ENCODE measurements at regions not wholly inside any gene's neighbourhood (a gene's known extent, or its start where the extent isn't known, plus 50 kb on each side); places are given as distances from the start of the nearest gene placed in this dataset.
"Not testable (repeated sequence)": the region's sequence is repeated elsewhere in the genome, so short reads cannot be mapped to it uniquely, and the experiment has no call there.

DNA sequence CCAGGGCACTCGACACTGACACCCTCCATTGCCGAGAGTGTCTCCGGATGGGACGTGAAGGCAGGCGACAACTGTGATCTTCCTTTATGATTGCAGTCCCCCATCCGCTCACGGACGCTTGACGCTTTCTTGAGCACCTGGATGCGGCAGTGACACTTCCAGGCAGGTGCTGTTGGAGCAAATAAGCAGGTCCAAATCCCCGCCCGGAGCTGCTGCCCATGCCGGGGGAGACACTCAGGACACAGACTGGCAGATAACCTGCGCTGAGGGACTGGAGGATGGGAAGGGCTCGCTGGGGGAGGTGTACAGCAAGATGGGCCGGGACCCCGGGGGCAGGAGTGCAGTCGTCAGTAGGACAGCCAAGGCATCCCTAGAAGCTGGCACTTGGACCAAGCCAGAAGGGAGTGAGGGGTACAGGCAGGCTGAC lies 1403.5 kb downstream of the BRD1 start:
- DNase-seq (no peak), ATAC-seq (replicated peaks in 1 of 2) (no peak)
- Mint-ChIP-seq H3K4me1 (ENCODE audit: low read depth) (no peaks in the 10 kb centered on the region), H3K9me3 (no peaks in the 10 kb centered on the region), H3K36me3 (ENCODE audit: insufficient read depth in 2 of 2) (no peaks in the 10 kb centered on the region), H3K4me3 (no peak overlapping the region), H3K27ac (no peak overlapping the region), H3K27me3 (ENCODE audit: low read depth) (peaks cover 13% of the 10 kb centered on the region)

DNA sequence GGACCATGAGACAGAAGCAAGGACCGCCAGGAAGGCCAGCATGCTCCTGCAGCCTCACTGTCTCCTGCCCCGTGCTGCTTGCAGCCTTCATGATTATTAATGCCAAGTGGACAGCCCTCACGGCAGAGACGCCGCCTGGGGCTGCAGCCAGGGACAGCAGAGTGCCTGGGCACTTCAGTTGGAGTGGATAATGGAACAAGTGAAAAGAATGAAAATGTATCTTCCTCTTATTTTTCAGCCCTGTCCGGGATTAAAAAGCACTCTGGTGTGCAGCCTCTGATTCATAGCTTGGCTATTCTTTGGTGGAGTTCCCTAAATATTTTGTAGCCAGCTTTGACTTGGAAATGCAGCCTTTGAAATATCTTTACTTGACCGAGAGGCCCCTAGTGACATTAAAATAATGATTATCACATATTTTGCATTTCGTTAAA lies 1404.2 kb downstream of the BRD1 start:
- no peak for ATAC-seq (replicated peaks in 1 of 2)
- Mint-ChIP-seq H3K27ac (no peak overlapping the region), H3K4me3 (no peak overlapping the region), H3K36me3 (ENCODE audit: insufficient read depth in 2 of 2) (no peaks in the 10 kb centered on the region), H3K4me1 (ENCODE audit: low read depth) (no peaks in the 10 kb centered on the region), H3K9me3 (no peaks in the 10 kb centered on the region), H3K27me3 (ENCODE audit: low read depth) (peaks cover 13% of the 10 kb centered on the region)
- no peak for DNase-seq

DNA sequence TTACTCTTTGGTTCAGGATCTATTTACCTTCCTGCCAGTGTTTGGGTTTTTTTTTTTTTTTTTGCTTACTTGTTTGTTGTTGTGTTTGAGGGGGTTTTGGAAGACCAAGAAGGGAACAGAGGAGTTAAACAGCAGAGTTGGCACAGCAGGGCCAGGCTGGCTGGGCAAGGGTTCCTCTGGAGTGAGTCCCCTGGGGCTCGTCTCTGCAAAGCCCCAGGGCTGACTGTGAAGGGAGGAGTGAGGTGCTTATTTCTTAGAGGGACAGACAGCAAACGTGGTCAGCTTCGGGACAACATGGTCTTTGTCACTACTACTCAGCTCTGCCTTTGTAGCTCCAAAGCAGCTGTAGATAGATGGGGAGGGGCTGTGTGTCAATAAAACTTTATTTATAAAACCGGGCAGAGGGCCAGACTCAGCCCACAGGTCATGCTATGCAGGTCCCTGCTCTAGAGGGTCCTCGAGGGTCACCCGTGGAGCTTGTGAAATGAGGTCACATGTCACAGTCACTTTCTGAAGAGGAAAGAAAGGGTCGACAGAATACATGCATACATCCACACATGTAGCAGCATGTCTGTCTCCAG lies 1404.7 kb downstream of the BRD1 start:
- no peak for ATAC-seq (replicated peaks in 1 of 2)
- no peak overlapping the region for H3K4me3 Mint-ChIP-seq
- peaks cover 13% of the 10 kb centered on the region for H3K27me3 Mint-ChIP-seq (ENCODE audit: low read depth)
- no peaks in the 10 kb centered on the region for H3K36me3 Mint-ChIP-seq (ENCODE audit: insufficient read depth in 2 of 2)
- DNase-seq, result no peak
- H3K9me3 Mint-ChIP-seq, result no peaks in the 10 kb centered on the region
- H3K4me1 Mint-ChIP-seq (ENCODE audit: low read depth), result no peaks in the 10 kb centered on the region
- H3K27ac Mint-ChIP-seq, result no peak overlapping the region

DNA sequence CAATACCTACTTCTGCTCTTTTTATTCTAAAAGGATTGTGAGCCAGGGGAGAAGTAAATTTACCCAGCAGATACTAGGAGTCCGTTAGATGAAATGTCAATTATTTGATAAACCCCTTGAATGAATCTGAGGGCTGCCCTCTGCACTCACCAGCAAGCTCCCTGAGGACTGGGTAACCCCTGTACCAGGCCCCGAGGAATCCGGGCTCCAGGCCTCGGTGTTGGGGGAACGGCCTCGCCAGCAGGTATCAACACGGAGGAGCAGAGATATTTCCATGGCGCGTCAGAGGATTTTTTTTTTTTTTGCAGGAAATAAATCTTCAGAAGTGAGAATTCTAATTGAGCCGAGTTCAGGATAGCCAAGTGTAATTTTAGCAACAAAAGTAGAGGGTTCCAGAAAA lies 1408.8 kb downstream of the BRD1 start:
- Mint-ChIP-seq H3K9me3 (no peaks in the 10 kb centered on the region), H3K27ac (no peak overlapping the region)
- ATAC-seq (replicated peaks in 1 of 2), result no peak

DNA sequence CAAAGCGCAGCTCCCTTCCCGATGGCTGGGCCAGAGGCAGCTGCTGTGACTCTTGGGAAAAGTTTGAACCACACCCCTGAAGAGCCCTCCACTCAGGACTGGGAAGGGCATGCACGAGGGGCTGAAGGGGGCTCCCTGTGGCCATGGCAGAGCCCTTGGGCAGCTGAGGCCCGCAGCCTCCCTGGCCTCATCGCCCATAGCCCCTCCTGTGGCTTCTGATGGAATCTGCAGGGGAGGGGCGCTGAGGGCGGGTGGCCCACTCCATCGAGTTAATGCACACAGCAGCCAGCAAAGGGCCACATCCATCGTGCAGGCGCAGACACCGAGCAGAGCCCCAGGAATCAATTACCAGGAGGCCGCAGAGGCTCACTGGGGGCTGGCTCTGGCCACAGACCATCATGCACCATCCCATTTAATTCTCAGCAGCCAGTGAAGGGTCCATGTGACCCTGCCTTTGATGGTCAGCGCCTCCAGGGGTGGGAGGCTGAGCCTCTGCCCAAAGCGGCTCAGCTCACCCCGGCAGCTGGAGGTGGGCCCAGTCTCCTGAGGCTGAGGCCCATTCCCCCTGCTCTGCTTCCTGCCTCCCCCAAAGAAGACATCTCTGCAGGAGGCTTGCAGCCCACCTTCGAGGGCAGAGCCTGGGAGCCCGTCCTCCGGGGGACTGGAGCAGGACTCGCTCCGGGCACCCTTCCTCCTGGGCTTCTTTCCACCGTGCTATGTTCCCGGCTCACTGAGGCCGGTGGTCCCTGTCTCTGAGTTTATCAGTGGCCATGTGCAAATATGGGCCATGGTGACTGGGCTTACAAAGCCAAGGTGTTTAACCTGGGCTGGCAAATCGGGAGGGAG lies 1410.2 kb downstream of the BRD1 start:
- no peaks in the 10 kb centered on the region for H3K9me3 Mint-ChIP-seq
- H3K4me1 Mint-ChIP-seq (ENCODE audit: low read depth), result no peaks in the 10 kb centered on the region
- no peak overlapping the region for H3K27ac Mint-ChIP-seq
- H3K27me3 Mint-ChIP-seq (ENCODE audit: low read depth), result peaks cover 22% of the 10 kb centered on the region
- H3K36me3 Mint-ChIP-seq (ENCODE audit: insufficient read depth in 2 of 2), result no peaks in the 10 kb centered on the region
- H3K4me3 Mint-ChIP-seq, result no peak overlapping the region
- DNase-seq (no peak), ATAC-seq (replicated peaks in 1 of 2) (no peak)

More for the DNA sequence above, 1408.8 kb downstream of the BRD1 start:
- peaks cover 18% of the 10 kb centered on the region for H3K27me3 Mint-ChIP-seq (ENCODE audit: low read depth)
- H3K4me3 Mint-ChIP-seq, result no peak overlapping the region
- no peaks in the 10 kb centered on the region for H3K4me1 Mint-ChIP-seq (ENCODE audit: low read depth)
- H3K36me3 Mint-ChIP-seq (ENCODE audit: insufficient read depth in 2 of 2), result no peaks in the 10 kb centered on the region
- DNase-seq, result no peak

DNA sequence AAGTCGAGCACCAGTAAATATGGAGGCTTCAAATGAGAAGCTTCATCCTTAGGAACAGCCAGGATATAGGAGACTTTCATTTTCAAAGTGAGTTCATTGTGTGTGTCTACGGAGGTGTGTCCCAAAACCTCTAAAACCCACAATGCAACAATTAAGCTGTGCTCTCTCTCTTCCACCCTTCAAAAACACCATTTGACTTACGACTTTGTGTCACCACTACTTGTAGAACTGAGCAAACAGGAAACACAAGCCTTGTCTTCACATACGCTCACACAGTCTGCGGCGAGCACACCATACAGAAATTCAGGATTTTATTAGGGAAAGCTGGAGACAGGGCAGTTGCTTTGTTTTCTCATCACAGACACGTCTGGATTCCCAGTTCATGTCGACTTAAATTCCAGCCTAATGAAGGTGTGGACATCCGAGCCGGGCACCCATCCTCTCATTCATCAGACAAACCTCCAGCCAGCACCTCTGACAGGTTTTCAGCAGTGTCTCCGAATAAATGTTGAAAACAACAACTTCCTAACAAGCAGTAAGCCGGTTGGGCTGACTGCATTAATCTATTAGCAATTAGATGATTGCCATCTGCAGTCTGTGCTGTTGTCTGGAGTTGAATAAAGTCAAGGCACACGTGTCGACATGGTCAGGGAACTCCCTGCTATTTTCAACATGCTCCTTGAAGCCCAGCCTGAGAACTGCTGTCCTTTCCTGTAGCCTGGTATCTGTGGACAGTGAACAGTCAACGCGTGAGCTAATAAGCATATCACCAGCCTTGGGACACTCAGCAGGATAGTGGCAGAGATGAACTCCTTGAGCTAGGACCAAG lies 1411.1 kb downstream of the BRD1 start:
- Mint-ChIP-seq H3K4me3 (no peak overlapping the region), H3K27me3 (ENCODE audit: low read depth) (peaks cover 23% of the 10 kb centered on the region), H3K9me3 (no peaks in the 10 kb centered on the region), H3K4me1 (ENCODE audit: low read depth) (no peaks in the 10 kb centered on the region), H3K36me3 (ENCODE audit: insufficient read depth in 2 of 2) (no peaks in the 10 kb centered on the region), H3K27ac (no peak overlapping the region)
- ATAC-seq (replicated peaks in 1 of 2) (no peak), DNase-seq (no peak)

DNA sequence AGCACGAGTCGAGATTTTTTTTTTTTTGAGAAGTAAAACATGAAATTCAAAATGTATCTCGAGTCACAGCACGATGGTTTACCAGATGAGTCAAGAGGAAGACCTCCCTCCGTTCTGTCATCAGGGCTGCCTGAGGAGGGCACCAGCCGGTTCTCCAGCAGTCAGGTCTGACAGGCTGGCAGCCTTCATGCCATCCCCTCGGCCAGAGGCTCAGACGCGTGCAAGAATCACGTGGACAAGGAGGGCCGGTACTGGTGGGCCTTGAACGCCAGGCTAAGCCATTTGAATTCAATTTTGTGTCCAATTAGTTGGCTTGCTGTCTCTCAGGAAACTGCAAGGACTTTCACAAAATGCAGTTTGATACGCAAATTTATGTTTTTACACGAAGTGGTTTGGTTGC lies 1412.2 kb downstream of the BRD1 start:
- H3K36me3 Mint-ChIP-seq (ENCODE audit: insufficient read depth in 2 of 2), result no peaks in the 10 kb centered on the region
- no peak overlapping the region for H3K27ac Mint-ChIP-seq
- peaks cover 16% of the 10 kb centered on the region for H3K27me3 Mint-ChIP-seq (ENCODE audit: low read depth)
- no peaks in the 10 kb centered on the region for H3K4me1 Mint-ChIP-seq (ENCODE audit: low read depth)
- H3K4me3 Mint-ChIP-seq, result no peak overlapping the region
- no peak for DNase-seq
- no peaks in the 10 kb centered on the region for H3K9me3 Mint-ChIP-seq
- no peak for ATAC-seq (replicated peaks in 1 of 2)

DNA sequence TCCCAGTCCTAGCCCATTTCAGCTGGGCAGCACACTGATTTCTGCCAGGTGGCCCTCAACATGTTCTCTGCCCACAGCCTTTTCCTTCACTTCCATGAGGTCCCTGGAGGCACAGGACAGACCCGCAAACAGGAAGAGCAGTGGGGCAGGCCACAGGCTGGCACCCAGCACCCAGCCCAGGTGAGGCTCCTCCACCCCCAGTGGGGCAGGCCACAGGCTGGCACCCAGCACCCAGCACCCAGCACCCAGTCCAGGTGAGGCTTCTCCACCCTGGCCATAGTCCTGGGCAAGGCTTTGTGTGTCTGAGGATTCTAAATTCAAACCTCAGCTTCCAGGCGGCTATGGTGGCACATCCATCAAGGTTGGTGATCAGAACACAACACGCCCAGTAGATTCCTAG lies 1413.0 kb downstream of the BRD1 start:
- Mint-ChIP-seq H3K36me3 (ENCODE audit: insufficient read depth in 2 of 2) (no peaks in the 10 kb centered on the region), H3K9me3 (no peaks in the 10 kb centered on the region), H3K27ac (no peak overlapping the region), H3K27me3 (ENCODE audit: low read depth) (peaks cover 11% of the 10 kb centered on the region), H3K4me3 (no peak overlapping the region), H3K4me1 (ENCODE audit: low read depth) (no peaks in the 10 kb centered on the region)
- no peak for DNase-seq
- no peak for ATAC-seq (replicated peaks in 1 of 2)

DNA sequence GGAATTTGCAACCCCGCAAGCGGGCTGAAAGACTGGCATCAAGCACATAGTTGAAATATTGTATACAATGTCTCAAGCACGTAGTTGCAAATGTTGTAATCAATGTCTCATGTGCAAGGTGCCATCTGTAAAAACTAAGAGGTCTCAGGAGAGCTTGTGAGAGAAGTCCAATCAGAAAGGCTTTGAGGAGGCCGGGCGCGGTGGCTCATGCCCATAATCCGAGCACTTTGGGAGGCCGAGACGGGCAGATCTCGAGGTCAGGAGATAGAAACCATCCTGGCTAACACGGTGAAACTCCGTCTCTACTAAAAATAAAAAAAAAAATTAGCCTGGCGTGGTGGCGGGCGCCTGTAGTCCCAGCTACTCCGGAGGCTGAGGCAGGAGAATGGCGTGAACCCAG lies 1414.7 kb downstream of the BRD1 start:
- H3K27ac Mint-ChIP-seq, H3K4me3 Mint-ChIP-seq, DNase-seq: not testable (repeated sequence)

DNA sequence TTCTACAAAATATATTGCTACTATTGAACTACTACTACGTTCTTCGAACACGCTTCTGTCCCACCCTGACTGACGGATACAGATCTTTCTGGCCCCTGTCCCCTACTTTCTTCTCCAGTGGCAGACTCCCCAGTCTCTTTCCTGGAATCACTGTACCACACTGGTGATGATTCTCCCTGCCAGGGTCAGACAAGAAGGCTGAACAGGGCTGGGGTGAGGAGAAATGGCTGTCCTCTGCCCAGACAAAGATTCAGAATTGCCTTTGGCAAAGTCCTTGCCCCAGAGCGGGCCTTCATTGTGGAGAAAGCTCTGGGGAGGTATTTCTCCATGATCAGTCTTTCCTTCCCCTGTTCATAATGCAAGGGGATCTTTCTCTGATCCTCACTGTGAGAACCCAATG lies 1417.1 kb downstream of the BRD1 start:
- Mint-ChIP-seq H3K9me3 (peaks cover 4 to 5% of the 10 kb centered on the region in 2 donors), H3K4me1 (ENCODE audit: low read depth) (no peaks in the 10 kb centered on the region), H3K27me3 (ENCODE audit: low read depth) (peaks cover 11% of the 10 kb centered on the region), H3K27ac (no peak overlapping the region), H3K4me3 (no peak overlapping the region), H3K36me3 (ENCODE audit: insufficient read depth in 2 of 2) (no peaks in the 10 kb centered on the region)
- ATAC-seq (replicated peaks in 1 of 2) (no peak), DNase-seq (no peak)

More for the DNA sequence above, 1414.7 kb downstream of the BRD1 start:
- not testable (repeated sequence) for ATAC-seq (replicated peaks in 1 of 2); H3K9me3 Mint-ChIP-seq; H3K4me1 Mint-ChIP-seq (ENCODE audit: low read depth); H3K36me3 Mint-ChIP-seq (ENCODE audit: insufficient read depth in 2 of 2)
- peaks cover 11% of the 10 kb centered on the region for H3K27me3 Mint-ChIP-seq (ENCODE audit: low read depth)

DNA sequence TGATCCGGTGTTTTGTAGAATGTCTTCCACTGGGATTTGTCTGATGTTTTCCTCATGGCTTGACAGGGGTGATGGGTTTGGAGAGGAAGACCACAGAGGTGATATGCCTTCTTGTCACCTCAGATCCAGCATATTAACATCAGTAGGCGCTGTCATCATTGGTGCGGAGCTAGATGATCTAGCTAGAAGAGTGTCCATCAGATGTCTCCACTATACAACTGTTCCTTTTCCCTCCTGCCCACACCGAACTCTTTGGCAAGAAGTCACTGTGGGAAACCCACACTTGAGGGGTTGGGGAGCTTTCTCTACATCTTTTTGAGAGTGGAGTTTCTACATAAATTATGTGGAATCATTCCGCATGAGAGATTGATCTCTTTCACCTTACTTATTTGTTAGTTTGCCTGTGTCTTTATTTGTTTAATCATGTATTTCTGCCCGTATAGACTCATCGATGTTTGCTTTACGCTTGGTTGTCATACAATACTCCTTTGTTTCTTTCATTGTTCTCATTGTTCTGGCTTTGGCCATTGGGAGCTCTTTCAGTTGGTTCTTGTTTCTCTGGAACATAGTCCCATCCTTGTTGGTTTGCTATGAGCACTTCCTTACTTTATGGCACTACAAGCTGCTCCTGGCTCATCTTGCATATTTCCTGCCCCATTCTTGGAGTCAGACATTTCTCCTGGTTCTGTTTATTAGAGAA lies 1420.3 kb downstream of the BRD1 start:
- ATAC-seq (replicated peaks in 1 of 2) (no peak), DNase-seq (no peak)
- Mint-ChIP-seq H3K36me3 (ENCODE audit: insufficient read depth in 2 of 2) (no peaks in the 10 kb centered on the region), H3K27ac (no peak overlapping the region), H3K4me3 (no peak overlapping the region), H3K9me3 (peaks cover 4 to 5% of the 10 kb centered on the region in 2 donors), H3K27me3 (ENCODE audit: low read depth) (peaks cover 2% of the 10 kb centered on the region), H3K4me1 (ENCODE audit: low read depth) (no peaks in the 10 kb centered on the region)

DNA sequence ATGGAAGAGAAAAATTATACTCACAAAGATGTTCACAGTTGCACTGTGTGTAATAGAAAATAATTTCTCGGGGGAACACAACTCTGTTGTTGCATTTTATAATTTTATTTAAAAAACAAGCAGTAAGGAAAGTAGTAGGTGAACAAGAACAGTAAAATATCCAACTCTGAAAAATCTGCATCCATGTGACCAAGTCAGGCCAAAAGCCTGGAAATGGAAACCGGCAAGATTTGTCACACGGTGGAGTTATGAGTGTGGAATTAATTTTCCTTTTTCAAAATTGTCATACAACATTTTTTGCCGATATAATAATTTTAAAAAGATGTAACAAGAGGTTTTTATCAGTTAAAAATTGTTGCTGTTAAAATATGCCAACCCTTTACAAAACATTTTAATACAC lies 1421.5 kb downstream of the BRD1 start:
- DNase-seq (no peak), ATAC-seq (replicated peaks in 1 of 2) (no peak)
- no peak overlapping the region for H3K27ac Mint-ChIP-seq
- H3K27me3 Mint-ChIP-seq (ENCODE audit: low read depth), result no peaks in the 10 kb centered on the region
- H3K36me3 Mint-ChIP-seq (ENCODE audit: insufficient read depth in 2 of 2), result no peaks in the 10 kb centered on the region
- no peak overlapping the region for H3K4me3 Mint-ChIP-seq
- H3K4me1 Mint-ChIP-seq (ENCODE audit: low read depth), result no peaks in the 10 kb centered on the region
- H3K9me3 Mint-ChIP-seq, result peaks cover 4 to 5% of the 10 kb centered on the region in 2 donors

DNA sequence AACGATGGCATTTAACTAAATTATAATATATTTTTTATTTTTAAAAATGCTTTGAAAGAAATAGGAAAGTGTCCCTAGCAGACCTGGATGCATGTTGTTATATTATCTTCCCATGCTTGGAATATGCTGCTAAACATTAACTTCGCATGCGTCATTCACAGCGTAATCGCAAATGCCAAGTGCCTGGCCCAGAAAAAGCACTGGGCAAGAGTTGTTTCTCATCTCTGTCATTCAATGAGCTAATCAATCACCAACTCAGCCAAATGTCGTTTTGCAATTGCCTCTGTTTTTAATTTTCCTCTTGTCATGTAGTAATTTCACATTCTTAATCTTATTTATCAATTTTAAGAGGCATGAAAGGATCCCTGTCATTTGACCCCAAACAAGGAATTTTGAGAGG lies 1421.9 kb downstream of the BRD1 start:
- H3K27ac Mint-ChIP-seq, result no peak overlapping the region
- ATAC-seq (replicated peaks in 1 of 2) (no peak), DNase-seq (no peak)
- no peaks in the 10 kb centered on the region for H3K36me3 Mint-ChIP-seq (ENCODE audit: insufficient read depth in 2 of 2)
- H3K9me3 Mint-ChIP-seq, result peaks cover 4 to 5% of the 10 kb centered on the region in 2 donors
- H3K4me3 Mint-ChIP-seq, result no peak overlapping the region
- no peaks in the 10 kb centered on the region for H3K4me1 Mint-ChIP-seq (ENCODE audit: low read depth)
- H3K27me3 Mint-ChIP-seq (ENCODE audit: low read depth), result no peaks in the 10 kb centered on the region
